ENCODE measurements at regions not wholly inside any gene's neighbourhood (a gene's known extent, or its start where the extent isn't known, plus 50 kb on each side); places are given as distances from the start of the nearest gene placed in this dataset.
"Not testable (repeated sequence)": the region's sequence is repeated elsewhere in the genome, so short reads cannot be mapped to it uniquely, and the experiment has no call there.

DNA sequence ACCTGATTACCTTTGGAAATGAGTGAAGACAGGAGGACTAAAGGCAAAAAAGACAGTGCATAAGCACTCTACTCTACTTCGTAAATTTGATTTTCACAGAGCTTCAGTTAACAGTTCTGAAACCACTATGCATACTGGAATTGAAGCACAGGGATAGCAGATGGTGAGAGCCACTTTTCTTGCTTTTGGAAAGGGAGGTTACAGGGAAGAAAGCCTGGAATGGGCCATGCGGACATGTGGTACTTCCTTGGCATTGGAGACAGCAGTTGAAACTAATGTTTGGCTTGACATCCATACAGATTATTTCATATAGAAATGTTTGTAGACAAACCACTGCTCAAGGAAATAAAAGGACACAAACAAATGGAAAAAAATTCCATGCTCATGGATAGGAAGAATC is 585.6 kb upstream of the RAB6C start:
- no peaks in the 10 kb centered on the region for H3K4me1 ChIP-seq (ENCODE audit: control insufficient read depth, insufficient read depth, low read length, poor library complexity, severe bottlenecking)
- no peak overlapping the region for H3K4me3 ChIP-seq (ENCODE audit: extremely low read depth, insufficient read depth, low read length, poor library complexity, severe bottlenecking)
- H3K9me3 ChIP-seq (ENCODE audit: control insufficient read depth, low read length) = no peaks in the 10 kb centered on the region
- no peak overlapping the region for H3K27ac ChIP-seq (ENCODE audit: low read depth, low read length, severe bottlenecking)
- H3K36me3 ChIP-seq (ENCODE audit: control insufficient read depth, insufficient read depth, low read length) = no peaks in the 10 kb centered on the region
- 80% methylated on average over 1 of the region's 2 CpGs; no CpG with 5 or more reads in 1 of the 2 experiments for WGBS, 2 experiments (ENCODE audit: insufficient coverage in 2 of 2)

DNA sequence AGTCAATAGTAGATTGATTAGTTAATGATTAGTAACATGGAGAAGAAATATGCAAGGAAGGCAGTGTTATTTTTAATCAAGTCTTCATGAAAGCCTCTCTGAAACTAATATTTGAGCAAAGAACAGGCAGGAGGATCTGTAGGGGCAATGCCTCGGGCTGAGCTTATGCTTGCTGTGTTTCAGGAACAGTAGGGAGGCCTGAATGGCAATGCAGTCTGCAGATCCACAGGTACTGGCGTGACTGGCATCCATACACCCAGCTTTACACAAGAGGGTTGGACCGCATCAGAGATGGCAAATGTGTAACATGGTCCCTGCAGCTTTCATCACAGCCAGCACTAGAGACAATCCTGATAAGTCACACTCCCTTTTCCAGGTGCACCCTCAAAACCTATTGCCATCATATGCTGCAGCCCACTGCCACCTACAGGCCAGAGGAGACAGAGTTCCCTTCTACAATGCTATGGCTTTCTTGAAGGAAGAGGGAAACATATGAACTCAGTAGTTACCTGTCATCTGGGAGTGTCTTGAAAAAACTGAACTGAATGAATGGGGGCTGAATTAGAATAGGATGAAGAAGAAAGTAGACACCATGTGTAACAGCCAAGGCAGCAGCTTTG is 582.4 kb upstream of the RAB6C start:
- WGBS, 2 experiments (ENCODE audit: insufficient coverage in 2 of 2) = 67 to 79% methylated on average over 3 of the region's 3 CpGs

DNA sequence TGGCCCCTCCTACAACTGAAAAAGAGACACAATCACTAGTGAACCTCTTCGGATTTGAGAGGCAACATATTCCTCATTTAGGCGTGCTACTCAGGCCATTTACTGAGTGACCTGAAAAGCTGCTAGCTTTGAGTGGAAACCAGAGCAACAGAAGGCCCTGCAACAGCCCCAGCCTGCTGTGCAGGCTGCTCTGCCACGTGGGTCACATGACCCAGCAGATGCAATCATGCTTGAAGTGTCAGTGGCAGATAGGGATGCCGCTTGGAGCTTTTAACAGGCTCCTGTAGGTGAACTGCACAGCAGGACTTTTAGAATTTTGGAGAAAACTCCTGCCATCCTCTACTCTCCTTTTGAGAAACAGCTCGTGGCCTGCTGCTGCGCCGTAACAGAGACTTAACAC is 578.6 kb upstream of the RAB6C start:
- Histone ChIP-seq H3K4me1 (ENCODE audit: control insufficient read depth, insufficient read depth, low read length, poor library complexity, severe bottlenecking) (no peaks in the 10 kb centered on the region), H3K4me3 (ENCODE audit: extremely low read depth, insufficient read depth, low read length, poor library complexity, severe bottlenecking) (no peak overlapping the region), H3K36me3 (ENCODE audit: control insufficient read depth, insufficient read depth, low read length) (no peaks in the 10 kb centered on the region), H3K27ac (ENCODE audit: low read depth, low read length, severe bottlenecking) (no peak overlapping the region), H3K9me3 (ENCODE audit: control insufficient read depth, low read length) (no peaks in the 10 kb centered on the region)
- 65 to 83% methylated on average over 5 to 7 of the region's 7 CpGs for WGBS, 2 experiments (ENCODE audit: insufficient coverage in 2 of 2)

More for the DNA sequence above, 582.4 kb upstream of the RAB6C start:
- no peak overlapping the region for H3K4me3 ChIP-seq (ENCODE audit: extremely low read depth, insufficient read depth, low read length, poor library complexity, severe bottlenecking)
- H3K36me3 ChIP-seq (ENCODE audit: control insufficient read depth, insufficient read depth, low read length) = no peaks in the 10 kb centered on the region
- H3K9me3 ChIP-seq (ENCODE audit: control insufficient read depth, low read length) = no peaks in the 10 kb centered on the region
- no peak overlapping the region for H3K27ac ChIP-seq (ENCODE audit: low read depth, low read length, severe bottlenecking)
- H3K4me1 ChIP-seq (ENCODE audit: control insufficient read depth, insufficient read depth, low read length, poor library complexity, severe bottlenecking) = no peaks in the 10 kb centered on the region

DNA sequence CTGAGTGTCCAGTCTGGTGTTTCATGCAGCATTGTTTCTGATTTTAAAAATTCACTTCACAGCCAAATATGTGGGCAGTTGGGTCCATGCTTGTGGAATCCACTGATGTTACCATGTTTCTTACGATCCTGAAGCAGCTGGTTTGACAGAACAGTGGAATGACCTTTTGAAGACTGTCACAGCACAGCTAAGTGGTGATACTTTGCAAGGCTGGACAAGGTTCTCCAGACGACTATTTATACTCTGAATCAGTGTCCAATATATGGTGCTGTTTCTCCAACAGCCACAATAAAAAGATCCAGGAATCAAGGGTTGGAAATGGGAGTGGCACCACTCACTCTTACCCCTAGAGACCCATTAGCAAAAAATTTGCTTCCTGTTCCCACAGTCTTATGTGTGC is 577.4 kb upstream of the RAB6C start:
- H3K27ac ChIP-seq (ENCODE audit: low read depth, low read length, severe bottlenecking) = no peak overlapping the region
- H3K9me3 ChIP-seq (ENCODE audit: control insufficient read depth, low read length) = no peaks in the 10 kb centered on the region
- H3K4me1 ChIP-seq (ENCODE audit: control insufficient read depth, insufficient read depth, low read length, poor library complexity, severe bottlenecking) = no peaks in the 10 kb centered on the region
- H3K4me3 ChIP-seq (ENCODE audit: extremely low read depth, insufficient read depth, low read length, poor library complexity, severe bottlenecking) = no peak overlapping the region
- H3K36me3 ChIP-seq (ENCODE audit: control insufficient read depth, insufficient read depth, low read length) = no peaks in the 10 kb centered on the region
- WGBS, 2 experiments (ENCODE audit: insufficient coverage in 2 of 2) = 80 to 100% methylated on average over 1 of the region's 2 CpGs

DNA sequence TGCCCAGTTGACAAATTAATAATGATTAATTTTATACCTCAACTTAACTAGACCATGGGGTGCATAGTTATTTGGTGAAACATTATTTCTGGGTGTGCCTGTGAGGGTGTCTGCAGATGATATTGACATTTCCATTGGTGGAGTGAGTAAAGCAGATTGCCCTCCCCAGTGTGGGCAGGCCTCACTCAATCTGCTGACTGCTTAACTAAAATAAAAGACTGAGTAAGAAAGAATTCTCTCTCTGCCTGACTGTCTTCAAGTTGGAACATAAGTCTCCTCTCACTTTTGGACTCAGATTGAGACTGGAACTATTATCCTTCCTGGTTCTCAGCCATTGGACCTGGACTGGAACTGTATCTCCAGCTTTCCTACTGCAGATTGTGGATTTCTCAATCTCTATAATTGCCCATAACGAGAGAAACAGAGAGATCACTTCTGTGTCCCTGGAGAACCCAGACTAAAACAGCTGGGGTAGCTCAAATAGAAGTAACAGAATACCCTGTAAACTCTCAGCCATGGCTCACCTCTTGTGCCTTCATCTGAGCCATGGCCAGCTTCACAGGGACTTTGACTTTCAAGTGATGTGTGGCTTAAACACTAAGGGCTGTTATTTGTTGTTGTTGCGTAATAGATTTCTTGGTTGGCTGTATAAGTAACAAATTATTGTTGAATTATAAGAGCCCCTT is 575.3 kb upstream of the RAB6C start:
- 83 to 100% methylated on average over 1 of the region's 2 CpGs for WGBS, 2 experiments (ENCODE audit: insufficient coverage in 2 of 2)

DNA sequence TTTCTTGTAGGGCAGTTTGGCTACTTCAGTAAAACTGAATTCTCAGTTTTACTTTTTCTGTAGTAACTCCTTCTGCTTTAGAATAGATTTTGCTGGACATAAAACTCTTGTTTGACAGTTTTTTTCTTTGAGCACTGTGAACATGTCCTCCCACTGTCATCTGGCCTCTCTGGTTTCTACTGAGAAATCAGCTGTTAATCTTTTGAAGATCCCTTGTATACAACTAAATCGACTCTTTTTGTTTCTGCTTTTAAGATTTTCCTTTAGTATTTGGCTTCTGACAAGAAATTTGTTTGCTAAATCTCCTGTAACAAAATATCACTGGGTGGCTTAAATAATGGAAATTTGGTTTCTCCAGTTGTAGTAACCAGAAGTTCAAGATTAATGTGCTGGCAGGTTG is 570.9 kb upstream of the RAB6C start:
- no peak overlapping the region for H3K4me3 ChIP-seq (ENCODE audit: extremely low read depth, insufficient read depth, low read length, poor library complexity, severe bottlenecking)
- WGBS, 2 experiments (ENCODE audit: insufficient coverage in 2 of 2) = no CpG with 5 or more reads among the region's 1 CpG
- no peaks in the 10 kb centered on the region for H3K36me3 ChIP-seq (ENCODE audit: control insufficient read depth, insufficient read depth, low read length)
- H3K4me1 ChIP-seq (ENCODE audit: control insufficient read depth, insufficient read depth, low read length, poor library complexity, severe bottlenecking) = no peaks in the 10 kb centered on the region
- no peak overlapping the region for H3K27ac ChIP-seq (ENCODE audit: low read depth, low read length, severe bottlenecking)
- H3K9me3 ChIP-seq (ENCODE audit: control insufficient read depth, low read length) = peaks cover 5% of the 10 kb centered on the region

More for the DNA sequence above, 575.3 kb upstream of the RAB6C start:
- Histone ChIP-seq H3K27ac (ENCODE audit: low read depth, low read length, severe bottlenecking) (no peak overlapping the region), H3K9me3 (ENCODE audit: control insufficient read depth, low read length) (peaks cover 5% of the 10 kb centered on the region), H3K4me1 (ENCODE audit: control insufficient read depth, insufficient read depth, low read length, poor library complexity, severe bottlenecking) (no peaks in the 10 kb centered on the region), H3K36me3 (ENCODE audit: control insufficient read depth, insufficient read depth, low read length) (no peaks in the 10 kb centered on the region), H3K4me3 (ENCODE audit: extremely low read depth, insufficient read depth, low read length, poor library complexity, severe bottlenecking) (no peak overlapping the region)

DNA sequence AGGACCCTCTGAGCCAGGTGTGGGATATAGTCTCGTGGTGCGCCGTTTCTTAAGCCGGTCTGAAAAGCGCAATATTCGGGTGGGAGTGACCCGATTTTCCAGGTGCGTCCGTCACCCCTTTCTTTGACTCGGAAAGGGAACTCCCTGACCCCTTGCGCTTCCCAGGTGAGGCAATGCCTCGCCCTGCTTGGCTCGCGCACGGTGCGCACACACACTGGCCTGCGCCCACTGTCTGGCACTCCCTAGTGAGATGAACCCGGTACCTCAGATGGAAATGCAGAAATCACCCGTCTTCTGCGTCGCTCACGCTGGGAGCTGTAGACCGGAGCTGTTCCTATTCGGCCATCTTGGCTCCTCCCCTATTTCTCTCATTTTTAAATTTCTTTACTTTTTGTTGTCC is 562.4 kb upstream of the RAB6C start:
- not testable (repeated sequence) for H3K9me3 ChIP-seq (ENCODE audit: control insufficient read depth, low read length); H3K36me3 ChIP-seq (ENCODE audit: control insufficient read depth, insufficient read depth, low read length)
- WGBS, 2 experiments (ENCODE audit: insufficient coverage in 2 of 2) = 100% methylated on average over 4 of the region's 24 CpGs; no CpG with 5 or more reads in 1 of the 2 experiments

GRCh38 chr2:129422028-129422427 is 557.4 kb upstream of the RAB6C start:
- Histone ChIP-seq H3K4me3 (ENCODE audit: extremely low read depth, insufficient read depth, low read length, poor library complexity, severe bottlenecking) (no peak overlapping the region), H3K36me3 (ENCODE audit: control insufficient read depth, insufficient read depth, low read length) (no peaks in the 10 kb centered on the region), H3K4me1 (ENCODE audit: control insufficient read depth, insufficient read depth, low read length, poor library complexity, severe bottlenecking) (no peaks in the 10 kb centered on the region), H3K9me3 (ENCODE audit: control insufficient read depth, low read length) (no peaks in the 10 kb centered on the region), H3K27ac (ENCODE audit: low read depth, low read length, severe bottlenecking) (no peak overlapping the region)
- WGBS, 2 experiments (ENCODE audit: insufficient coverage in 2 of 2) = no CpG with 5 or more reads among the region's 1 CpG

More for the DNA sequence above, 562.4 kb upstream of the RAB6C start:
- not testable (repeated sequence) for H3K27ac ChIP-seq (ENCODE audit: low read depth, low read length, severe bottlenecking); H3K4me1 ChIP-seq (ENCODE audit: control insufficient read depth, insufficient read depth, low read length, poor library complexity, severe bottlenecking); H3K4me3 ChIP-seq (ENCODE audit: extremely low read depth, insufficient read depth, low read length, poor library complexity, severe bottlenecking)

- no peaks in the 10 kb centered on the region for H3K36me3 ChIP-seq (ENCODE audit: control insufficient read depth, insufficient read depth, low read length)
- WGBS, 2 experiments (ENCODE audit: insufficient coverage in 2 of 2) = 81 to 89% methylated on average over 9 to 10 of the region's 10 CpGs
- H3K9me3 ChIP-seq (ENCODE audit: control insufficient read depth, low read length) = no peaks in the 10 kb centered on the region
- no peak overlapping the region for H3K27ac ChIP-seq (ENCODE audit: low read depth, low read length, severe bottlenecking)
- no peak overlapping the region for H3K4me3 ChIP-seq (ENCODE audit: extremely low read depth, insufficient read depth, low read length, poor library complexity, severe bottlenecking)
- no peaks in the 10 kb centered on the region for H3K4me1 ChIP-seq (ENCODE audit: control insufficient read depth, insufficient read depth, low read length, poor library complexity, severe bottlenecking)
Measured at GRCh38 chr2:129428086-129428660, 551.3 kb upstream of the RAB6C start.

DNA sequence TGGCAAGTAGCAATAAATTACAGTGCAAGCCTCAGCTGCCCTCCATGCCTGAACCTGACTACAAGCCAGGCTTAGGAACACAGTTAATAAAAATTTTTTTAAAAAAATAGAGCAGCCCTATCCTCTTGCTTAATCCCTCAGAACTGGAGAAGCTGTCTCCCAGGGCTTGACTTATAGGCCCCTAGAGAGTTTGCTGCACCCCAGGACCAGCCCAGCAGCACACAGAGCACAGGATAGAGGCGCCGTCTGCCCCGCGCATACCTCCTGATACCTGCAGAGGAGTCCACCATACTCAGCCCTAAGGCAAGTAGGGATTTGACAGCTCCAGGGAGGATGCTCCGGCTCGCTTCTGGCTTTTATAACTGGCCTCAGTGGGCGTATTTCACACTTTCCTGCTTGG is 548.6 kb upstream of the RAB6C start:
- H3K4me1 ChIP-seq (ENCODE audit: control insufficient read depth, insufficient read depth, low read length, poor library complexity, severe bottlenecking) = no peaks in the 10 kb centered on the region
- WGBS, 2 experiments (ENCODE audit: insufficient coverage in 2 of 2) = 89 to 90% methylated on average over 5 to 7 of the region's 7 CpGs
- no peaks in the 10 kb centered on the region for H3K36me3 ChIP-seq (ENCODE audit: control insufficient read depth, insufficient read depth, low read length)
- H3K27ac ChIP-seq (ENCODE audit: low read depth, low read length, severe bottlenecking) = no peak overlapping the region
- H3K4me3 ChIP-seq (ENCODE audit: extremely low read depth, insufficient read depth, low read length, poor library complexity, severe bottlenecking) = no peak overlapping the region
- no peaks in the 10 kb centered on the region for H3K9me3 ChIP-seq (ENCODE audit: control insufficient read depth, low read length)

DNA sequence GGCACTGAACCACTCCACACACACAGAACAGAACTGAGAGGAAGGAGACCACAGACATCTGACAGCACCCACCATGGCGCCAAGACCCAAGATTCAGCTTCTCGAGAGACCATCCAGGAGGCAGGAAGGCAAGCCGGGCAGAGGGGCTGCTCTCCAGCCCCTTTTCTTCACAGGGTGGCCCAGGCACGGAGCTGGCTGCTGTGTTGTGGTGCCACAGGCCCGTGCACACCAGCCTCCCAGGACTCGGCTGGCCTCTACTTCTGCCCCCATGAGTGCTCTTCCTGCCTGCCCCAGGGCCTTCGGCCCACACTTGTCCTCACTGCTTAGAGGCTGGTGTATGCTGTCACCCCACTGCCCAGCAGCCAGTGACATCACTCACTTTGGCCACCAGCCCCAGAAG is 547.6 kb upstream of the RAB6C start:
- no peaks in the 10 kb centered on the region for H3K4me1 ChIP-seq (ENCODE audit: control insufficient read depth, insufficient read depth, low read length, poor library complexity, severe bottlenecking)
- no peak overlapping the region for H3K27ac ChIP-seq (ENCODE audit: low read depth, low read length, severe bottlenecking)
- 89 to 97% methylated on average over 5 to 7 of the region's 7 CpGs for WGBS, 2 experiments (ENCODE audit: insufficient coverage in 2 of 2)
- H3K4me3 ChIP-seq (ENCODE audit: extremely low read depth, insufficient read depth, low read length, poor library complexity, severe bottlenecking) = no peak overlapping the region
- no peaks in the 10 kb centered on the region for H3K36me3 ChIP-seq (ENCODE audit: control insufficient read depth, insufficient read depth, low read length)
- no peaks in the 10 kb centered on the region for H3K9me3 ChIP-seq (ENCODE audit: control insufficient read depth, low read length)
